NCI-H69 (cell line): ENCODE measurements at regions not wholly inside any gene's neighbourhood (a gene's known extent, or its start where the extent isn't known, plus 50 kb on each side); places are given as distances from the start of the nearest gene placed in this dataset.

ENCODE experiments used
- DNase-seq: peaks from one replicate; lab custom pipeline; 2025; lab: John Stamatoyannopoulos, UW

DNA sequence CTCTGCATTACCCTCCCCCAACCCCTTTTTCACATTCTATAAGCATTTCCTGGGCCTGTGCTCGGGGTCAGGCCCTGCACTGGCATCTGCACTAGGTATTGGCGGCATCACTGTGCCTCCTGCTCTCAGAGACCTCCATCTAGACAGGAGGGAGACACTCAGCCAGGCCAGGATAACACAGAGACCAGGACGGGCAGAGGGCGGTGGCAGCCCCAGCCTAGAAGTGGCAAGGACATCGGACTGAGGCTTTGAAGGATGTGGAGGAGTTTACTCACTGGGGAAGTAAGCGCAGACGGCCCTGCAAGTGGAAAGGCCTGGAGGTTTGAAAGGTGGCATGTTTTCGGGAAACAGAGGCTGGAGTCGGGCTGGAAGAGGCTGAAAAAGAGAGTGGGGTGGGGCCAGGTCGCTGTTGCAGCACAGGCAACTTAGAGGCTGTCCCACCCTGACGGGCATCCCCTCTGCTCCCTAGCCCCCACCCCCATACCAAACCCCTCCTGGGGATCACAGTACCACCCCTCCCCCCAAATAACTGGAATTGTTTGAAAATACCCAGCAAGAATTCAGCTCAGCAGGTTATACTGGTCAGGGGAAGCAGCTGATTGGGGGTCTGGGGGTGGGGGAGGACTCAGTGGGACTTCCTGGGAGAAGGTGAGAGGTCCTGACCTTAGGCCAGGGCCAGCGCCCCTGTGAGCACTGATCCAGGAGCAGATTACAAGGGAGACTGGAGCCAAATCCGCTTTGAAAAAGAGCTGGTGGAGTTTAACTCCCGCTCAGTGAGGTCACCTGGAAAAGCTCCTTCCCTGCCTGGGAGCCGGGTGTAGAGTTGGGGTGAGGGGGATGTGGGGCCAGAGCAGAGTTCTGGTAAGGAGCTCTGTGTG, 121.8 kb upstream of the WNT4 start:
- DNase-seq, result no peak

DNA sequence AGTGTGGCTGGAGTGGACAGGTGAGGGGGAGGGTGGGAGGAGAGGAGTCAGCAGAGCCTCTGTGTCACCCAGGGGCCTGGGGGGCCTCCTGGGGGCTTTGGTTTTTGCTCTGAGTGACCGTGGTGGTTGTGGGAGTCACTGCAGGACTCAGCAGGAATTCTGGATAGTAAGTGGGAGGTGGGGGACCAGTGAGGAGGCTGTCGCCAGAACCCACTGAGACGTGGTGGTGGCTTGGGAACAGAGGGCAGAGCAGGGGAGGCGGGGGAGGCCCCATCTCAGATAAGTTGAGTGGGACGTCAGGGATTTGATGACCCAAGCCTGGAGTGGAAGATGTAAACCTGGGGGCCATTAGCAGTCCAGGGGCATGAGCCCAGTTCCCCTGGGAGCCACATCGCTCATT, 123.2 kb upstream of the WNT4 start:
- no peak for DNase-seq

DNA sequence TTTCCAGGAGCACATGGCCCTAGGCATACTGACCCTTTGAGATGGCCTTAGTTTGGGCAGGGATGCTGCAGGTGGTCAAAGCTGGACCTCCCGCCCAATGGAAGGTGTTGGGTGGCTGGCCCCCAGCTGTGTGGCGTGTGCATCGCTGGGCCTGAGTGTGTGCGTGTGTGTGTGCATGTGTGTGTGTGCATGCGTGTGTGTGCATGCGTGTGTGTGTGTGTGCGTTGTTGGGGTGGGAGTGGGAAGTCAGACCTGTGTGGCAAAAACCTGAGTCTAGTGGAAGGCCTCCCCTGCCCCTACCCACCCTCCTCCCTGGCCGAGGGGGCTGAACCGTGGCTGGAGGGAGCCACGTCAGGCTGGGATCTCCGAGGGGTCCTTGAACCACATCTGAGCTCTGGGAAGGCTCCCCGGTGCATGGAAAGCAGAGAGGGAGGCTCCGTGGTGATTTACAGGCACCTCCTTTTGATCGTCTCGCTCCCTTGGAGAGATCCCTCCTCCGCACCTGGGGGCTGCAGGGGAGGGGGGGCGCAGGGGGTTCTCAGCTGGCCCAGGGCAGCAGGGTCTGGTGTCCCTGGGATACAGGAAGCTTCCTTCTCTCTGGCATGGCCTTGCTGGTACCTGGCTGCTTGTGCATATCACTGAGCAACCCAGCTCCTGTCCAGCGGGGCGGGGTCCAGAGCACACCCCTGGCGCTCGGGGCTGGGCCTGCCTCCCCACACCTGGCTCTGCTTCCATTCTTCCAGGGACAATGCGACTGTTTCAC, 124.7 kb upstream of the WNT4 start:
- no peak for DNase-seq

DNA sequence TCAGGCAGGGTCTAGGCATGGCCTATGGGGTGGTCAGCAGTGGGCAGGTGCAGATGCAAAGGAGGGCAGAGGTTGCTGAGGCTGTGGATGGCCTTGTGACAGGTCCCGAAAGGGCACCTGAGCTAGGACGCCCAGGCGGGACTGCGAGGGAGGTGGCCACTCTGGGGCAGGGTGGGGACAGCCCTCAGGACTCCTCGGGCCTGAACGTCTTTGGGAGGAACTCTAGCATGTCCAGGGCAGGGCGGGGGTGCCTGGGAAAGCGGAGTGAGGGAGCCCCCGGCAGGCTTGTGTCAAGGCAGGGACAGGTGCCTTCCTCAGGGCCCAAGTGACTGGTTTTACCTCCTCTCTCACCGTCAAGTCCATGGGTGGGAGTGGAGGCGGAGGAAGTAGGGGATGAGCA, 125.4 kb upstream of the WNT4 start:
- DNase-seq, result no peak

DNA sequence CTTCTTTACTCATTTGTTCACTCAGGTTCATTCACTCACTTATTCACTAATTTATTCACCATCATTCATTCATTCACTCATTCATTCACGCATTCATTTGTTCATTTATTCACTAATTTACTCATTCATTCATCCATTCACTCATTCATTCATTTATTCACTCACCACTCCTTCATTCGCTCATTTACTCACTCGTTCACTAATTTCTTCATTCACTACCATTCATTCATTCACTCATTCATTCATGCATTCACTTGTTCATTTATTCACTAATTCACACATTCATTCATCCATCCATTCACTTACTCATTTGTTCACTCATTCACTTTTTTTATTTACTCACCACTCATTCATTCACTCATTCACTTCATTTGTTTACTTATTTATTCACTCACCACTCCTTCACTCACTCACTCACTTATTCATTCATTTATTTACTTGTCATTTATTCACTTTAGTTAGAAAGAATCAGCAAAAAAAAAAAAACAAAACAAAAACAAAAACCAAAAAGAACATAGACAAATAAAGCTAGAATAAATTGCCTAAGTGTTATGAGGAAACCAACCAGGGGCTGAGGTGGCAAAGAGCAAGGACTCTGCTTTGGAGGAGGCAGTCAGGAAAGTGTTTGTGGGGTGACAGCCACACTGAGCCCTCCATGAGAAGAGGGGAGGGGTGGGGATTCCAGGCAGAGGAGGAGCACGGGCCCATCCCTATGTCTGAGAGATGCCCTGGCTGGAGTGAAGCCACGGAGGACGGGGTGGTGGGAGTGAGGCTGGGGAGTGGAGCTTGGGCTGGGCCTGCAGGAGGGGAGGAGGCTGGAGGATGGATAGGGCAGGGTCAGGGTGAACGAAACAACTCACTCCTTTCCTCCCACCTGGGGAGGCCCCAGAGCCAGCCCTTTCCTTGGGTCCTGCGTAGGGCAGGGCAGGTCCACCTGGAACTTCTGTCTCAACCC, 129.2 kb upstream of the WNT4 start:
- no peak for DNase-seq

GRCh38 chr1:22273686-22274681, 131.1 kb upstream of the WNT4 start:
- DNase-seq, result no peak

DNA sequence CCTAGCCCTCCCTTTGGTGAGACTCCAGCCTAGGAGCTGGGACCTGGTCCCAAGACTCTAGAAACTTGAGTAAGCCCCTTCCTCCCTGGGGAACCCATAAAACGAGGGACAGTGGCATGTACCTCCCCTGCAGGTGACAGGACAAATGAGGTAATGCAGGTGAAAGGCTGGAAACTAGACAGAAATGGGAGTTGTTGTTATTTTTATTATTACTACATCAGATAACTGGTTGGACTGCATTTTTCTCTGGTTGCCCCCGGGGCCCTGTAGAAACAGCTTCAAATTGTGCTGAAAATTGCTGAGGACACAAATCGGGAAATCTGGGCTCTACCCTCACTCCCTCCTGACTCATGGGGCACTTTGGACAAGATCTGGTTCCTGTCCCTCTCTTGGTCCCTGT, 132.3 kb upstream of the WNT4 start:
- DNase-seq, result no peak

GRCh38 chr1:22275626-22276395, 132.9 kb upstream of the WNT4 start:
- DNase-seq, result peak; percentile 61

GRCh38 chr1:22276396-22276748, 133.5 kb upstream of the WNT4 start:
- no peak for DNase-seq

GRCh38 chr1:22277662-22278061, 134.8 kb upstream of the WNT4 start:
- DNase-seq, result no peak

DNA sequence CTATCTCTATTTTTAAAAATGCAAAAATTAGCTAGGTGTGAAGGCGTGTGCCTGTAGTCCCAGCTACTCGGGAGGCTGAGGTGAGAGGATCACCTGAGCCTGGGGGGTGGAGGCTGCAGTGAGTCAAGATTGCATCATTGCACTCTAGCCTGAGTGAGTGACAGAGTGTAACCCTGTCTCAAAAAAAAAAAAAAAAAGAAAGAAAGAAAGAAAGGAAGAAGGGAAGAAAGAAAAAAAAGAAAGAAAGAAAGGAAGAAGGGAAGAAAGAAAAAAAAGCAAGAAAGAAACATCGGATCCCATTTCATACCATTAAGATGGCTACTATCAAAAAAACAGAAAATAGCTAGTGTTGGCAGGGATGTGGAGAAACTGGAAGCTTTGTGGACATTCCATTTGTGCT, 136.8 kb upstream of the WNT4 start:
- no peak for DNase-seq

DNA sequence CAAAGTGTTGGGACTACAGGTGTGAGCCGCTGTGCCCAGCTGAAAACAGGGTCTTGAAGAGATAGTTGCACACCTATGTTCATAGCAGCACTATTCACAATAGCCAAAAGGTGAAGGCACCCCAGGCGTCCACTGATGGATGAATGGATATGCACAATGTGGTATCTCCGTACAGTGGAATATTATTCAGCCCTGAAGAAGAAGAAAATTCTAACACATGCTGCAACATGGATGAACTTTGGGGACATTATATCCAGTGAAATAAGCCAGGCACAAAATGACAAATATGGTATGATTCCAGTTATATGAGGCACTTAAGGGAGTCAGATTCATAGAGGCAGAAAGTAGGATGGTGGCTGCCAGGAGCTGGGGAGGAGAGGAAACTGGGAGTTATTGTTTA, 137.6 kb upstream of the WNT4 start:
- DNase-seq, result no peak

GRCh38 chr1:22281521-22282363, 138.8 kb upstream of the WNT4 start:
- no peak for DNase-seq

DNA sequence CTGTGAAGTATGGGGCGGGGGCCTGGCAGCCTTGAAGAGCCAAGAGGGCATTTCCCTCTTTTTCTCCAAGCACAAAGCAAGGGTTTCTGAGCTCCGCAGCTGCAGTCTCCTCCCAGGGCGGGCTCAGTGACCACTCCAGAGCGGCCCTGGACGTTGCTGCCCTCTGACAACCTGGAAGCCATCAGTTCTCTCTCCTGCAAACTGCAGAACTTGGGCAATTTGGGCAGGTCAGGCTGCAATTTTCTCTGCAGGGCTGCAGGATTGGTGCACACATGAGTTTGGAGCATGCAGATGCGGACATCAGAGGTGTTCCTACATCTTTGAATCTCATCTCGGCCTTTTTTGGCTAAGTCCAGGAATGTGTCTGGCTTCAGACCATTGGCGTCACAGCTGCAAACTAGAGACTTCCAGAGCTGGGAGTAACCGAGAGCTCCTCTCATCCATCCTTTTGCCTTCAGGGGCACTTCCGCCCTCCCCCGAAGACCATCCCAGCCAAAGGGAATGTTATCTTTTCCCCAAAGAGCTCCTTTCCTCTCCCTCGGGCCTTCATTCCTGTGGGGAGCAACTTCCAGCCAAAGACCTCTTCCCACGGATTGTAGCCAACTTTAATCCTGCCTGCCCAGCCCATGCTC, 139.6 kb upstream of the WNT4 start:
- no peak for DNase-seq

DNA sequence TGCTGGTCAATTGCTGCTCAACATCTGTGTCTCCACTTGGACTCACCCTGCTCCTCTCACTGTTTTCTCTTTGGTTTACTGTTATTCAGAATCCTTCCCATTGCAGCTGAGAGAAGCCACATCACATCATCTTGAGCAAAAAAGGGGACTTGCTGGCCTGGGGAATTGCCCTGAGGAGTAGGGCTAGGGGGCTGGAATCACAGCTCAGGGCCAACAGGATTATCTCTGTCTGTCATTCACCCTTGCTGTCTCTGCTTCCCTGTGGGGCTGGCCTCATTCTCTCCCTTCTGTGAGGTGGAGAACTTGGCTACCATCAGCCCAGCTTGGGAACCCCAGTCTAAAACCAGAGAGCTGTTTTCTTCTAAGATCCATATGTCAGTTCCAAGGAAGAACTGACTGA, 140.7 kb upstream of the WNT4 start:
- DNase-seq, result no peak

DNA sequence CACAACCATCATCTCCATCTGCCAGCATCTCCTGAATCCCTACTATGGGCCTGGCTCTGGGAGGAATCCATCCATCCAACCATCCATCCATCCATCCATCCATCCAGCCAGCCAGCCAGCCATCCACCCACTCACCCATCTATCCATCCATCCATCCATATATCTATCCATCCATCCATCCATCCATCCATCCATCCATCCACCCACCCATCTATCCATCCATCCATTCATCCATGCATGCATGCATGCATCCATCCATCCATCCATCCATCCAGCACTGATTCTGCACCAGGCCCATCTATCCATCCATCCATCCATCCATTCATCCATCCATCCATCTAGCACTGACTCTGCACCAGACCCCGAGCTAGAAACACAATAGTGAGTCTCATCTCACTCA, 141.3 kb upstream of the WNT4 start:
- no peak for DNase-seq

GRCh38 chr1:22284906-22285548, 142.1 kb upstream of the WNT4 start:
- DNase-seq, result no peak
